NCI-H2107 (cell line): ENCODE measurements at regions not wholly inside any gene's neighbourhood (a gene's known extent, or its start where the extent isn't known, plus 50 kb on each side); places are given as distances from the start of the nearest gene placed in this dataset.
"Not testable (repeated sequence)": the region's sequence is repeated elsewhere in the genome, so short reads cannot be mapped to it uniquely, and the experiment has no call there.

ENCODE experiments used
- DNase-seq: peaks from one replicate; lab custom pipeline; 2025; lab: John Stamatoyannopoulos, UW

DNA sequence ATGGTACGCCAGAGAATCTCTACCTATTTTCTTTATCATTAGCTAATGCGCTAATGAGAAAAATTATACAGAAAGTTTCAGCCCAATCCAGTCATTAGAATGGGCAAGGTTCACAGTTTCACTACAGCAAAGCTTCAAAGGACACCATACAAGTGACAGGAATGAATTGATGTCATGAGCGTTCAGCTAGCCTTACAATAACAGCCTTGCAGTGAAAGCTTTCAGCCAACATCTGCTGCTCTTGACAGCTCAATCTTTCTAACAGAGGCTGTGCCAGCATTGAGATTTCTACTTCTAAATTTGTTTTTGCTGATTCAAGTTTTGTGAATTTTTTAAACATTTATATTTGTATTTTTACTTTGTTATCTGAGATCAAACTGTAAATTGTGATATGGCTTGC is 302.4 kb upstream of the FAM174A start:
- DNase-seq = no peak

DNA sequence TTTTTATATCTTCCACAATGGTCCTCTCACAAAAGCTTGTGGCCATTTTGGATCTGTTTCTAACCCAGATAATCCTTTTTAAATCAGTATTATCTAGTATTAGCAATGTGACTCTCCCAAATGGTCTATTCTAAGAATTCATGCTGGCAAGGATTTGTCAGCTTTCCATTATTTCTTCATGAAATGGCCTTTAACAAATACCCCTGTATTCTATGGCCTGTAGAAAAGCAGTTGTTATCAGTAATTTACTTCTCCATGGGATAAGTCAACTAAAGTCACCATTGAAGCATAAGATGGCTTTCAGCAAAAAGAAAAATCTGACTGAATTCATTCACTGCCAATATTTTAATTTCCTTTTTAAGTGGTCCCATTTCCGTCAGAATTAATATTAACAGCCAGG is 346.4 kb upstream of the FAM174A start:
- no peak for DNase-seq

DNA sequence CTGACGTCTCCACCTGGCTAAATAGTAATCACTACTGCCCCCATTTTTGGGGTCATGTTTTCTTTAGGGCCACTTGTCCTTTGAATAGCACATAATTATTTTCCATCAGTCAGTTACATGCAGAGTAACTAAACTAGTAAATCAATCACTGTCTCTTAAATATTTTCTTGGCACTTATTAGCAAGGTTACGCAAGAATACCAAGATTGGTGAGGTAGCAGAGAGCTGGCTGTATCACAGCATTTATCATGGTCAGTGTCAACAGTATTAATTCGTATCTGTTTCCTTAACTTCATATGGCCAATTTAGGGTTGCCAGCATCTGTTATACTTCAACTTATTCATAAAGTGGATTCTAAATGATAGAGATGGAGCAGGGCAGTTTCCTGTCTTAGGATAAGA is 346.8 kb upstream of the FAM174A start:
- no peak for DNase-seq

DNA sequence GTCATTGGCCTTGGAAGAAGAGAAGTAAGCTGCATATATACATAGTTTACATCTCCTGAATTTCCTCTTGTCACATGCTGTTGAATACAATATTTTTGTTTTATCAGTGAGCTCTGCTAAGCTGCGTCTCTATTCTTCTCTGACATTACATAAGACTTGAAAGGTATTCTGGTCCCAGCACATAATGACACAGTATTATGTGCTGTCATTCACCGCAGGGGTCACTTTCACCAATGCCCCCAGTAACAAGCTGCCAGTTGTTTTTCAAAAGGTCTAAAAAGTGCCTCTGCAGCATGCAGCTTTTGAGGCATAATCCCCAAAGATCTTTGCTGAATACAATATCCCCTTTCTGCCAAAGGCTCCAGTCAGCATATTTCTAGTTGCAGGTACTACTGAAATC is 349.0 kb upstream of the FAM174A start:
- DNase-seq = no peak

DNA sequence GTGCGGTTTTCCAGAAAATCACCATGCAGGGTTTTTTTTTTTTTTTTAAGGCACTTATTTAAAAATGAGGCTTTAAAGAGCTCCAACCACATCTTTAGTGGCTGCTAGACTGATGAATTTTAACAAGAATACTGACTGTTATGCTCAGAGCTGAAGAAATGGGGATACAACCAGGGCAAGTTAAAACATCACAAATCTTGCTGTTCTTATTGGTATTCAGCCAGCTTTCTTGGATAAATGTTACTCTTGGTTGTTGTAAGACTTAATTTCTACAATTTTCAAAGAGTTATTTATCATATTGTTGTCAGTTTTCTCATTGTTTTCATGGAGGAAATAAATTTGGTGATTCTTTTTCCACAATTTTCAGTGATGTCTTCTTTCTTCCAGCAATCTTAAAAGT is 352.8 kb upstream of the FAM174A start:
- no peak for DNase-seq

DNA sequence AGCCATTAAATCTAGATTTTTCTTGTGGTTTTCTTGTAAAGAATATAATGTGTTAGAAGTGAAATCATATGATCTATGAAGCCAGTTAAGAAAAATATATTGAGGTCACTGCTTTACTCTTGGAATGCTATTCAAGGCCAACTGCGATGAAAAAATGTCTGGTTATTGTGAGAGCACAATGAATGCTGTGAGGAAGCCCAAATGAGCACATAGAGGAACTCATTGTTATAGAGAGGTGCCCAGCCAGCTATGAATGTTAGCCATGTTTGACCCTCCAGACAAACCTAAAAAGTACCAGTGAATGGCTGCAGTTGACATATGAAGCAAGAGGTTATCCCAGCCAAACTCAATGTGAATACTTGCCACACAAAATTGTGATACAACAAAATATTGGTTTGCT is 359.8 kb upstream of the FAM174A start:
- no peak for DNase-seq

DNA sequence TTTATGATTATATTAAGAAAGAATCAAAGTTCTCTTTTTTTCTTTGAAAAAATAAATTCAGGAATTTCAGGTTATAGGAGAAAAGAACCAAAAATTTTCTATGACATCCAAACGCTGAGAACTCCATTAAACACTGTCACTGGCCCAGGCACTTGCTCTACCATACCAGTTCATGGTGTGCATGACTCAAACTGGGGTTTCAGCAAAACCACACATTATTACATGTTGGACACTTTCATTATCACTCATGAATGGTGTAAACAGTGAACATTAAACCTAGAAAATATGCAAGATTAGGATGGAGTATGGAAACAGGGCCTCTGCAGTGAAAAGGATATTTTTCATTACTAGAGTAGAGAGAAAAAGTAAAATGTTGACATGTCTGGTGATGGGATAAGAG is 369.9 kb upstream of the FAM174A start:
- no peak for DNase-seq

DNA sequence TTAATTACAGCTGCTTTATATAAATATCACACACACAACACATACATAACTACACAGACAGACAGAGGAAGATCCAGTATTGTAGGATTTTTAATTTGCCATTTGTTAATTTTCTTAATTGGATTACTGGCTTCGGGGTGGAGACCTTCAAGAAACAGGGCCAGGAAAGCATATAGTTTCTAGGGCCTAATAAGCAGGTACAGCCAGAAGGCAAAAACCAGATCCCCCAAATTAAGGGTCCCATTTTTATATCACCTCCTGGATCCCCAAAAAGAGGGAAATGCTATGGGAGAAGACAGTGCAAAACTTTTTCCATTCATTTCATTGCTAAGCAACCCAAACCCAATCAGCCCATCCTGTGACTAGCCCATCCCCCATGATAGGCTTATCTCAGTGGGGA is 373.3 kb upstream of the FAM174A start:
- no peak for DNase-seq

DNA sequence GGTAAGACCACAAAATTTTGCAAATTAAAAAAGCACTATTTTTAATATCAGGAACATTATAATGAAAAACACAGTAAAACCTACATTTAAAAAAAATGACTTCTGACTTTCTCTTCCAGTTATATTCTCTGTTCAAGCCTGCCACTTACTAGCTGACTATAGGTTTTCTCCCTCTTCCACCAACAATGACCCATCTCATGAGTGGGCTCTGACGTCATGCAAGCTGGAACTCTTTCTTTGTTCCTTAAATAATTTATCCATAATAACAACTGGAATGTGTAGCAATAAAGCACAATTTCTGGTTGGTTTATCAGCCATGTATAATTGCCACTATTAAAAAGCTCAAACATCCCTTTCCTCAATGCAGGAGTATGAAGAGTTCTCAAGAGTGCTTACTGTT is 378.1 kb upstream of the FAM174A start:
- no peak for DNase-seq

DNA sequence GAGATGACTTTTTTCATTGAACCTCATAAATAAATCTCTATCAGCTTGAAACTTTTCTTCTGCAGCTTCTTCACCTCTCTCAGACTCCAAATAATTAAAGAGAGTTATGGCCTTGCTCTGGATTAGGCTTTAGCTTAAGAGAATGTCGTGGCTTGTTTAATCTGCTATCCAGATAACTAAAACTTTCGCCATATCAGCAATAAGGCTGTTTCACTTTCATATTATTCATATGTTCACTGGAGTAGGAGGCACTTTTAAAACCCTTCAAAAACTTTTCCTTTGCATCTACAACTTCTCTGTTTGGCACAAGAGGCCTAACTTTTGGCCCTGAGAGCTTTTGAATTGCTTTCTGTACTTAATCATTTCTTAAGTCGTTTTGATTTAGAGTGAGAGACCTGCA is 386.9 kb upstream of the FAM174A start:
- no peak for DNase-seq

DNA sequence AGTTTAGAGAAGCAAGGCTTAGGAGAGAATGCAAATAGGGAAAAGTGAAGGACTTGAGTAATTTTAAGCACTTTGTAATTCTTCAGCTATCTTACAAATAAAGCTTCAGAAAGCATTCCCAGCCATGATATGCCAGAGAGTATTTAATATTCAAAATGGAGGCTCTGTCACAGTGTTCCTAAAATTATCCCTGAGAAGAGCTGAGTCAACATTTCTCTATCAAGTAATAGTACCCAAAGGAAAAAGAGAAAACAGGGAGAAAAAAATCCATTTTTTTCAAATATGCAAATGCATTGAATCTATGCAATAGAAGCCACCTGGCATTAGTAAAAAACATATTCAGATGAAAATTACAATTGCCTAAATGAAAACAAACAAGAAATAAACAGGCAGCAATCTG is 392.6 kb upstream of the FAM174A start:
- DNase-seq = no peak

DNA sequence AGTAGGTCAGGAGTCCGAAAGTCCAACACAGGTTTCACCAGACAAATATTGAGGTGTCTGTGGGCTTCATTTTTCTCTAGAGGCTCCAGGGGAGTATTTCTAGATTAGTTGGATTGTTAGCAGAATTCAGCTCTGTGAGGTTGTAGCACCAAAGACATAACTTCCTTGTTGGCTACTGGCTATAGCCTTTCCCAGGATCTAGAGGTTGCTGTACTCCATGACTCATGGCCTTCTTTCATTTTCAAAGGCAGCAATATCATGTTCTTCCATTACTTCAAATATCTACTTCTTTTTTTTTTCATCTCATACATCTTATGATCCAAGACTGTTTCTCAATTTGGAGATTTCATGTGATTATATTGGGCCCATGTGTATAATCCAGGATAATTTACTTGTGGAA is 404.0 kb upstream of the FAM174A start:
- DNase-seq = no peak

DNA sequence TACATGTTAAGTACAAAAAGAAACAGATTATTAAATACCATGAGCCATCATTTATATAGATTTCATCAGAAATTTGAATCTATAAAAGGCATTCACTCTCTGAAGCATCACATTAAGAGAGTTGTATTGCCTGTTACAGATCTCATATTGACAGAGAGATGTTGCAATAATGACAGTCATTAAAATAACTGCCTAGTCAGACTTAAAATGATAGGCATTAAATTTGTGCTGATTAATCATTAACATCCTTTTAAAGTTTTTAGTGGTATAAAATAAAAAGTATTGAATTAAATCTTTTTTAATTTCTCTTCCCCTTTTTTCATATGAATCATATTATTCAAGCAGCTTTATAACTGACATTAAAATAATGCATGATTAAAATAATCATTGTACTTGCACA is 404.9 kb upstream of the FAM174A start:
- no peak for DNase-seq

DNA sequence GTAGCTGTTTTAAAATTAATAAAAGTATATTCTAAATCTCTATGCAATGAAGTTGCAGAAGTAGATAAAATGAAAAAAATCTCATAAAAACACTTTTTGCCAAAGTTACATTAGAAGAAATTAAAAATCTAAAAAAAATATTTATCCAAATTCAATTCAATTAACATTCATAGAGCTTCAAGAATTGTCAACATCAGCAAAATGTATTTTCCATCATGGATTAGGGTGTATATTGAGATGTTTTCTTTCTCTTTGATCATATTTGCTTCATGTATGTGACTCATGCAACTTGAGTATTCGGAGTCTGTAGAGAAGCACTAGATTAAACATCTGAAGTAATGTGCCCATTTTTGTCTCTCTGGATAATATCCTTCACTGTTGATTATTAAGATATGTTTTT is 415.3 kb upstream of the FAM174A start:
- DNase-seq = no peak

DNA sequence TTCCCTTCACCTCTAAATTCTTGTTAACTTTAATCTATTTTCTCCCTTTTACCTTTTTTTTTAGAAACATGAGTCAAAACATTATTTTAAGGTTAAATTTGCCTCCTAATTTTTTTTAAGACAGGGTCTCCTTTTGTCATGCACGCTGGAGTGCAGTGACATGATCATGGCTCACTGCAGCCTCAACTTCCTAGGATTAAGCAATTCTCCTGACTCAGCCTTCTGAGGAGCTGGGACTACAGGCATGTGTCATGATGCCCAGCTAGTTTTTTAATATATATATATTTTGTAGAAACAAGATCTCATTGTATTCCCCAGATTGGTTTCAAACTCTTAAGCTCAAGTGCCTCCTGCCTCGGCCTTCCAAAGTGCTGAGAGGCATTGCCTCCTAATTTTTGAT is 424.7 kb upstream of the FAM174A start:
- no peak for DNase-seq

DNA sequence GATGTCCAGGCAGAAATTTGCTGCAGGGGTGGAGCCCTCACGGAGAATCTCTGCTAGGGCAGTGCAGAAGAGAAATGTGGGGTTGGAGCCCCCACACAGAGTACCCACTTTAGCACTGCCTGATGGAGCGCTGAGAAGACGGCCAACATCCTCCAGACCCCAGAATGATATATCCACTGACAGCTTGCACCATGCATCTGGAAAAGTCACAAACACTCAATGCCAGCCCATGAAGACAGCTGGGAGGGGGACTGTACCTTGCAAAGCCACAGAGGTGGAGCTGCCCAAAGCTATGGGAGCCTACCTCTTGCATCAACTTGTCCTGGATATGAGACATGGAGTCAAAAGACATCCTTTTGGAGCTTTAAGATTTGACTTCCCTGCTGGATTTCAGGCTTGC is 426.3 kb upstream of the FAM174A start:
- no peak for DNase-seq

DNA sequence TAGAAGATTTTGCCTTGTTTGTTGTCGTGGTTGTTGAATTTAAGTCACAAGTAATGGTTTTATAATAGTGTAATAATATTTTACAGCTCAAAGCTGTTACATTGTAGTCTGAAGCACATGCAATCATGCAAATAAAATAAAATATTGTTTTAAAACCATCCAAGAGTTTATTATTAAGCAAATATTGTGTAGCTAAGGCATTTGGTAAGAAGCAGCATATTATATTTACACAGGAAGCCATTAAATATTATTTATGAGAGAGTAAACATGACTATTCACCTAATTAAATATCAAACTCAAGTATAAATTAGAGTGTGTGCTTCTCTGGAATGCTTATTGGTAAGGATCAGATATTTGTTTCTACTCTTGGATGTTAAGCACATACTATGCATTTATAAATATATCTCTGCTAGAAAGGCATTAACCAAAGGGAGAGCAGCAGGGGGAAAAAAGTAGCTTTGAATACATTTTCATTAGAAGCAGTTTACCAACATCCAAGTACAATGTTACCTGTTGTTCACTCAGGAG is 431.5 kb upstream of the FAM174A start:
- not testable (repeated sequence) for DNase-seq

DNA sequence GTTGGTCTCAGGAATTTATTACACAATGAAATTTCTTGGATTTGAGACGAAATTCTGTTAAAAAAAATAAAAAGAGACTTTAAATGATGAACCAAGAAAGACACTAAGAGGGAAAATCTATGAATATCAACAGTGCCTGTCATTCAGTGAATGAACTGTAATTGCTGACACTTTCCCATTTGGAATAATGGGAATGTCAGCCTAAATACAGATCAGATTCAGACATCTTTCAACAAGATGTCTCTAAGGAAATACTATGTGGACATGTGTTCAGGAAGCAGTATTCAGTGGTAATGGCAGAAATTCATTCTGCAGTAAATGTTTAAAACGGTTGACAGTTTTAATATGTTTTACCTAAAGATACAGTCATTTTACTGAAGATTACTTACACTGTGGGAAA is 433.7 kb upstream of the FAM174A start:
- DNase-seq = not testable (repeated sequence)

DNA sequence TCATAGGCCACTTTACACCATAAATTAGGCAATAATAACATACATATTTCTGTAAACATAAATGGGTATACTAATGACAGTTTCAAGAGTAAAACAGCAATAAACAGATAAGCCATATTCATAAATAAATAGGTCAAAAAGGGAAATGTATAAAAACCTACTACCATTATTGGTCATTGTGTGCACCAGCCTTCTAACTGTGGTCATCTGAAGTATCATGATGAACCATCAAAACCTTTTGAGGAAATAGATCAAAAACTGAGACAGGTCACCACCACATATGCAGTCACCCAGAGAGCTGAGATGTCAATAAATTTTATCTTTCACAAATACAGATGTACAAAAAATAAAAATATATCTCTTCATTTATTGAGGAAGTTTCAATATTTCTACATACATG is 438.8 kb upstream of the FAM174A start:
- not testable (repeated sequence) for DNase-seq

DNA sequence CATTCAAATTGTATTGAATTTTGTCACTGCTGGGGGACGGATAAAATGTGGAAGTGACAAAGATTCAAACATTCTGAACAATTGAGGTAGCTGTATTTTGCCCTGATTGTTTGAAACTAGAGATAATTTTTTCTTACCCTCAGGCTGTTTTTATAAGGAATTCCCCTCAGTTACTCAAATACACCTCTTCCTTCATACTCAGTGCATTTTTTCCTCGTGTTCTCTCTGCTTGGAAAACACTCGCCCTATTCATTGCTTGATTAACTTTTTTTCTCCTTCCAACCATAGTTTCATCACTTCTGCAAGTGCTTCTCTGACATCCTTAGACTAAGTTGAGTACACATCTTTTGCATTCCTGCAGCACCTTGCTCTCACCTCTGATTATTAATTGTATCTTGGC is 454.5 kb upstream of the FAM174A start:
- not testable (repeated sequence) for DNase-seq

DNA sequence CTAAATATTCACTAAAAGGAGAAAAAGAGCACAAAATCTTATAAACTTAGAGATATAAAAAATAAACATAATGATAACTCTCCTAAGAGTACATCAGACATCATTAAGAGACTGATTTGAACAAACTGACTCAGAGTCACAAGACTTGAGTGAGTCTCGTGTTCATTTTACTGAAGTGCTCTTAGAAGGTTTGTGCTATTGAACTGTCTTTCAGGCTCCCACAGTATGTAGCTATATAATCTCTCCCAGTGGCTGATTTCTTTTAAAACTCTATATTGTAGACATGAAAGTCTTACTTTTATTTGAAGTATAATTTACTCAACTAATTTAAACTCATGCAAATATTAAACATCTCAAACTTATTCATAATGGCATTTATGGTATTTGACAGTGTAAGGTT is 456.0 kb upstream of the FAM174A start:
- DNase-seq = not testable (repeated sequence)

DNA sequence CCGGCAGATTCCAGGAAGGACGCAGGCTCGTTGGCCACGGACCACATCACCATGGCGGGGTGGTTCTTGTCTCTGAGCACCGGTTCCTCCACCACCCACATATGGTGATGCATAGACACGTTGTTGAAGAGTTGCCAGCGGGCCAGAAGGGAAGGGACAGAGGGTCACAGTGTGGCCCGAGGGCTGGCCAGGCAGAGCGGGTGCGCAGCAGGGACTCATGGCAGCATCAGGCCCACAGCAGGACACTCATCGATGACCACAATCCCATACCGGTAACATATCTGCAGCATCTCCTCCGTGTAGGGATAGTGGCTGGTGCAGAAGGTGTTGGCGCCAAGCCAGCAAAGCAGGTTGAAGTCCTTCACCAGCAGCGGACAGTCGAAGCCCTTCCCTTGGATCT is 469.2 kb upstream of the FAM174A start:
- not testable (repeated sequence) for DNase-seq

DNA sequence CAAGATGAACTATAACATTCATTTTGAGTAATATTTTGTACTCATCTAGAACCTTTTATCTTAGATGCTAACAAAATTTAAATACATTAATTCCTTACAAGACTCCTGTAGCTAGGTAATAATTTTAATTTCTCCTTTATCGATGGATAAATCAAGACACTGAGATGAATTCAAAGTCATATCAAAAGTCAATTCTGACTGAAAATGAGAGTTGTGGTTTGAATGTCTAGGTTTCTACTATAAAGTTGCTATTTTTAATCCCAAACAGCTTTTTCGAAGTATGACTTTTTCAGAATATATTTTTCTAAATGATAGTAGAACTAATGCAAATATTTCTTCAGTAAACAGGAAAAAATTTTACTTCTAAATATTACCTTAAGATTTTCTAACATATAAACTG is 491.7 kb upstream of the FAM174A start:
- DNase-seq = no peak

DNA sequence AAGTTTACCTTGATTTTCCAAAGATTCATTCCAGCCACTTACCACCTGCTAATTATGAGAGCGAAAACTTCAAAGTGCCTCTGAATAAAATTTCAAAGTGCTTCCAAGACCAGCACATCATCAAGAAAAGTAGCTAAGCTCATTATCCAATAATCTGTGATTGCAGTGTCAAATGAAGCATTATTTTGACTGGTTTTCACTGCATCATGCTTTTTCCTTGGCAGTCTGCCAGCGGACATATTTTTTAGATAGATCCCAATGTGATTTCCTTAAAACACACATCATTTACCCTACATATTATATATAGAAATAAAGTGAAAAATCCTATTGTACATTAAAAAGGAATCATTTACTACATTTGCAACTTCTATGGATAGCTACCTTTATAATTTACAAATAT is 508.6 kb upstream of the FAM174A start:
- no peak for DNase-seq

DNA sequence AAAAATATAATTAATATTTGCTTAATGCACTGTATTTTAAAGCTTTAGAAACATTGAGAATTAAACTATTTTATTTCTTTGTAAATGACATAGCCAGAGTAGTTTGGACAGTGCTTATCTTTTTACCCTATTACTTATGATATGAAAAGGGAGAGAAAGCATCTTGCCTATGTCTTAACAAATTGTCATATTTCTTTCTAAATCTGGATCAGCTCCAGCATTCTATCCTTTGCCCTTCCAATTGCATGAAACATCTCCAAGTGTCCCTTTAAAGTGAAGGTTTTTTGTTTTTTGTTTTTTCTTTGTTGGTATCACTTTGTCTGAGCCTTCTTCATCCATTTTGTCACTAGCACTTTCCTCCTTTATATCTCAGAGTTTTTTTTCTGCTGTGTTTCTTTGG is 511.6 kb upstream of the FAM174A start:
- no peak for DNase-seq
